IMR-90 (cell line): ENCODE measurements at regions not wholly inside any gene's neighbourhood (a gene's known extent, or its start where the extent isn't known, plus 50 kb on each side); places are given as distances from the start of the nearest gene placed in this dataset.

Source experiments
- ATAC-seq: fragments of 200-7000 bp; cut with Tn5 transposase; 2 replicates; pipeline ENCODE4 v1.9.1; 2020; ENCODE audit warnings: low read depth, mild to moderate bottlenecking, moderate library complexity
- BruUV-seq: library from RNA; stranded (reverse); fragments of 400-500 nt; replicated peaks from 2 replicates; lab custom pipeline; 2021; lab: Mats Ljungman, UMichigan
- CTCF ChIA-PET: fragments of 300-600 bp; formaldehyde crosslinking; extraction: SDS; loops from one replicate; lab custom pipeline; 2021; ENCODE audit warnings: antibody characterized with exemption; lab: Yijun Ruan, JAX
- POLR2A ChIA-PET: fragments of 300-600 bp; sonication (Branson Sonifier 250); formaldehyde crosslinking; loops from one replicate; lab custom pipeline; 2022; ENCODE audit warnings: antibody characterized with exemption; ENCODE audit not compliant: unreplicated experiment; lab: Charles Lee
- DNase-seq: peaks from one replicate; pipeline ENCODE4 v3.0.0; 2013
- H2AFZ ChIP-seq: replicated peaks from 2 replicates; pipeline ENCODE3; 2013; ENCODE audit warnings: low read length, mild to moderate bottlenecking; ENCODE audit not compliant: poor library complexity
- H2AK5ac ChIP-seq: 2 replicates; pipeline ENCODE4 v1.6.1; 2013; ENCODE audit warnings: low read depth, low read length, inconsistent platforms
- H2AK9ac ChIP-seq: replicated peaks from 2 replicates; pipeline ENCODE3; 2013; ENCODE audit warnings: mild to moderate bottlenecking, low read depth, low read length, moderate library complexity; ENCODE audit not compliant: poor library complexity
- H2BK120ac ChIP-seq: 2 replicates; pipeline ENCODE4 v1.6.1; 2013; ENCODE audit warnings: low read depth, low read length, inconsistent platforms
- H2BK15ac ChIP-seq: 3 replicates; pipeline ENCODE4 v1.6.1; 2013; ENCODE audit warnings: low read depth, low read length, inconsistent platforms
- H2BK20ac ChIP-seq: 2 replicates; pipeline ENCODE4 v1.6.1; 2013; ENCODE audit warnings: low read depth, mild to moderate bottlenecking, inconsistent platforms, low read length, moderate library complexity
- H2BK5ac ChIP-seq: 2 replicates; pipeline ENCODE4 v1.6.1; 2013; ENCODE audit warnings: mild to moderate bottlenecking, low read depth, low read length, inconsistent platforms; ENCODE audit not compliant: poor library complexity, severe bottlenecking
- H3K14ac ChIP-seq: replicated peaks from 2 replicates; pipeline ENCODE4 v1.6.1; 2013; ENCODE audit warnings: low read depth, low read length, inconsistent platforms
- H3K18ac ChIP-seq: 2 replicates; pipeline ENCODE4 v1.6.1; 2013; ENCODE audit warnings: low read depth, low read length, control low read depth
- H3K23ac ChIP-seq: 2 replicates; pipeline ENCODE4 v1.6.1; 2013; ENCODE audit warnings: low read depth, low read length, inconsistent platforms
- H3K27ac ChIP-seq: 2 replicates; pipeline ENCODE4 v1.5.1; 2013; ENCODE audit warnings: mild to moderate bottlenecking, control low read depth, low read length; ENCODE audit not compliant: insufficient read depth
- H3K27me3 ChIP-seq: 2 replicates; pipeline ENCODE4 v1.6.1; 2013; ENCODE audit warnings: low read length; ENCODE audit not compliant: control insufficient read depth, insufficient read depth
- H3K36me3 ChIP-seq: 2 replicates; pipeline ENCODE4 v1.6.1; 2013; ENCODE audit warnings: low read length, mixed read lengths; ENCODE audit not compliant: control insufficient read depth, insufficient read depth
- H3K4ac ChIP-seq: 2 replicates; pipeline ENCODE4 v1.6.1; 2013; ENCODE audit warnings: low read depth, low read length, inconsistent platforms
- H3K4me1 ChIP-seq: 2 replicates; pipeline ENCODE4 v1.6.1; 2013; ENCODE audit warnings: low read length, mixed read lengths; ENCODE audit not compliant: control insufficient read depth, insufficient read depth
- H3K4me2 ChIP-seq: 2 replicates; pipeline ENCODE4 v1.6.1; 2013; ENCODE audit warnings: low read depth, mild to moderate bottlenecking, control low read depth, low read length, moderate library complexity
- H3K4me3 ChIP-seq: 2 replicates; pipeline ENCODE4 v1.5.1; 2013; ENCODE audit warnings: low read depth, mild to moderate bottlenecking, control low read depth, low read length, moderate library complexity; ENCODE audit not compliant: insufficient read depth
- H3K56ac ChIP-seq: 2 replicates; pipeline ENCODE4 v1.6.1; 2013; ENCODE audit warnings: low read length, inconsistent platforms; ENCODE audit not compliant: insufficient read depth; ENCODE audit errors: extremely low read depth
- H3K79me1 ChIP-seq, 2 experiments: 2 replicates each; pipeline ENCODE4 v1.6.1; 2013; ENCODE audit warnings: low read length in 2 of 2, inconsistent platforms in 1 of 2, low read depth in 1 of 2
- H3K9ac ChIP-seq: 2 replicates; pipeline ENCODE4 v1.6.1; 2013; ENCODE audit warnings: low read depth, low read length, control low read depth
- H3K9me1 ChIP-seq: 2 replicates; pipeline ENCODE4 v1.6.1; 2013; ENCODE audit warnings: low read length, inconsistent platforms; ENCODE audit not compliant: insufficient read depth
- H3K9me3 ChIP-seq: 2 replicates; pipeline ENCODE4 v1.6.1; 2013; ENCODE audit warnings: low read length; ENCODE audit not compliant: control insufficient read depth, insufficient read depth
- H4K20me1 ChIP-seq: 2 replicates; pipeline ENCODE4 v1.6.1; 2013; ENCODE audit warnings: low read length, inconsistent platforms; ENCODE audit not compliant: insufficient read depth
- H4K5ac ChIP-seq: 2 replicates; pipeline ENCODE4 v1.6.1; 2013; ENCODE audit warnings: mild to moderate bottlenecking, low read depth, low read length, control low read depth
- H4K8ac ChIP-seq, 2 experiments: 2 replicates each; pipeline ENCODE4 v1.6.1; 2013; ENCODE audit warnings: low read depth in 2 of 2, low read length in 2 of 2, control low read depth in 1 of 2, inconsistent platforms in 1 of 2
- H4K91ac ChIP-seq: 2 replicates; pipeline ENCODE4 v1.6.1; 2013; ENCODE audit warnings: low read depth, low read length, inconsistent platforms; ENCODE audit not compliant: insufficient read depth
- WGBS, 2 experiments: methylation state at CpG; one replicate each; pipeline versions ENCODE4 v1.1.5 to v1.1.7; 2013; ENCODE audit warnings: missing lambda C conversion rate in 2 of 2; ENCODE audit not compliant: insufficient read length in 1 of 2; ENCODE audit errors: extremely low coverage in 2 of 2; 5-methylcytosine and 5-hydroxymethylcytosine counted together
- dilution Hi-C: fragments of 300-500 bp; cut with HindIII; formaldehyde crosslinking; loops from one replicate; pipeline ENCODE4 v1.14.3; 2018; ENCODE audit warnings: low sequenced_read_pairs; ENCODE audit not compliant: unreplicated experiment
- in situ Hi-C: fragments of 300-500 bp; cut with MboI; formaldehyde crosslinking; loops from 3 replicates; pipeline ENCODE4 v1.14.3; 2019; ENCODE audit warnings: low sequenced_read_pairs, inconsistent platforms, mixed read lengths
- intact Hi-C: fragments of 100-400 bp; cut with micrococcal nuclease; formaldehyde crosslinking; loops from 2 replicates; pipeline ENCODE4 v1.10.0; 2022
- TF ChIP-seq, protein P1 (sequence below): fragments of 150-350 bp; IDR thresholded peaks from 2 replicates; pipeline ENCODE4 v1.6.1; 2017; ENCODE audit warnings: mild to moderate bottlenecking, antibody characterized with exemption, low read length, low read depth

DNA sequence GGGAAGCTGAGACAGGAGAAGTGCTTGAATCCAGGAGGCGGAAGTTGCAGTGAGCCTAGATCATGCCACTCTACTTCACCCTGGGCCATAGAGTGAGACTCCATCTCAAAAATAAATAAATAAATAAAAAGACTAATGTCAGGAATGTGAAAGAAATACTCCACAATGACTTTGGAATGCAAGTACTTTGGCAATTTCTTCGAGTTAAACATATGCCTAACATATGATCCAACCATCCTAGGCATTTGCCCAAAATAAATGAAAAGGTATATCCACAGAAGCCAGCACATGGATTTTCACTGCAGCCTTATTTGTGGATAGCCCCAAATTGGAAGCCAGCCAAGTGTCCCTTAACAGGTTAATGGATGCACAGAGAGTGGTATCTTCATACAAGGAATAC, 357.9 kb upstream of the TMEM132C start:
- no CpG with 5 or more reads among the region's 2 CpGs for WGBS, 2 experiments
- intact Hi-C loops: no loop called here
- H4K5ac ChIP-seq: no peak overlapping the region

More for the DNA sequence above, 357.9 kb upstream of the TMEM132C start:
- no peak overlapping the region for H2BK20ac ChIP-seq
- no peak overlapping the region for H3K4me2 ChIP-seq
- dilution Hi-C loops: no loop called here
- ATAC-seq: no peak
- POLR2A ChIA-PET: no interaction called here
- H3K23ac ChIP-seq: no peak overlapping the region
- H3K4me1 ChIP-seq: no peaks in the 10 kb centered on the region
- no peaks in the 10 kb centered on the region for H3K9me1 ChIP-seq
- TF ChIP-seq, protein P1, sequence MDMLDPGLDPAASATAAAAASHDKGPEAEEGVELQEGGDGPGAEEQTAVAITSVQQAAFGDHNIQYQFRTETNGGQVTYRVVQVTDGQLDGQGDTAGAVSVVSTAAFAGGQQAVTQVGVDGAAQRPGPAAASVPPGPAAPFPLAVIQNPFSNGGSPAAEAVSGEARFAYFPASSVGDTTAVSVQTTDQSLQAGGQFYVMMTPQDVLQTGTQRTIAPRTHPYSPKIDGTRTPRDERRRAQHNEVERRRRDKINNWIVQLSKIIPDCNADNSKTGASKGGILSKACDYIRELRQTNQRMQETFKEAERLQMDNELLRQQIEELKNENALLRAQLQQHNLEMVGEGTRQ: no peak
- no peak overlapping the region for H2BK15ac ChIP-seq
- H4K20me1 ChIP-seq: no peaks in the 10 kb centered on the region
- no peak for DNase-seq
- no peak overlapping the region for H3K27ac ChIP-seq
- in situ Hi-C loops: no loop called here
- no peak overlapping the region for H2AK5ac ChIP-seq
- H2AK9ac ChIP-seq: no peak overlapping the region
- BruUV-seq: no TSS peak
- H3K4me3 ChIP-seq: no peak overlapping the region
- no peak overlapping the region for H3K18ac ChIP-seq
- H4K91ac ChIP-seq: no peak overlapping the region
- H3K14ac ChIP-seq: no peak overlapping the region
- CTCF ChIA-PET: no interaction called here
- H3K27me3 ChIP-seq: no peaks in the 10 kb centered on the region
- no peak overlapping the region for H3K4ac ChIP-seq
- no peak overlapping the region for H2BK5ac ChIP-seq
- H3K36me3 ChIP-seq: no peaks in the 10 kb centered on the region
- H2AFZ ChIP-seq: no peak overlapping the region
- H4K8ac ChIP-seq: no peak overlapping the region
- H3K56ac ChIP-seq: no peak overlapping the region
- no peaks in the 10 kb centered on the region for H3K79me1 ChIP-seq
- H2BK120ac ChIP-seq: no peak overlapping the region
- no peak overlapping the region for H3K9ac ChIP-seq
- H3K9me3 ChIP-seq: peaks cover 6% of the 10 kb centered on the region
